Chondrocyte (in vitro differentiated cells): ENCODE measurements at regions not wholly inside any gene's neighbourhood (a gene's known extent, or its start where the extent isn't known, plus 50 kb on each side); places are given as distances from the start of the nearest gene placed in this dataset.
"Not testable (repeated sequence)": the region's sequence is repeated elsewhere in the genome, so short reads cannot be mapped to it uniquely, and the experiment has no call there.

ENCODE experiments used
- DNase-seq: peaks from one replicate; pipeline ENCODE4 v3.0.0; 2021; ENCODE audit warnings: mixed read lengths, low spot score
- H3K27ac Mint-ChIP-seq: one replicate; pipeline ENCODE4 v1.8.0; 2021; ENCODE audit warnings: mild to moderate bottlenecking, moderate library complexity, mixed read lengths; ENCODE audit not compliant: unreplicated experiment
- H3K27me3 Mint-ChIP-seq: 2 replicates; pipeline ENCODE4 v1.8.0; 2021; ENCODE audit warnings: low read depth, mixed read lengths
- H3K36me3 Mint-ChIP-seq: 2 replicates; pipeline ENCODE4 v1.8.0; 2021; ENCODE audit warnings: low read depth, mixed read lengths
- H3K4me1 Mint-ChIP-seq: 2 replicates; pipeline ENCODE4 v1.8.0; 2021; ENCODE audit warnings: low read depth, mild to moderate bottlenecking, mixed read lengths
- H3K4me3 Mint-ChIP-seq: one replicate; pipeline ENCODE4 v1.8.0; 2021; ENCODE audit warnings: mild to moderate bottlenecking, moderate library complexity, mixed read lengths; ENCODE audit not compliant: unreplicated experiment
- H3K9me3 Mint-ChIP-seq: 2 replicates; pipeline ENCODE4 v1.8.0; 2021; ENCODE audit warnings: low read depth, mixed read lengths
- TF ChIP-seq, protein P1 (sequence below): fragments of 200-600 bp; sonication (generic); IDR thresholded peaks from 2 replicates; pipeline ENCODE4 v1.5.0; 2021; ENCODE audit warnings: antibody characterized with exemption, mild to moderate bottlenecking, moderate library complexity

DNA sequence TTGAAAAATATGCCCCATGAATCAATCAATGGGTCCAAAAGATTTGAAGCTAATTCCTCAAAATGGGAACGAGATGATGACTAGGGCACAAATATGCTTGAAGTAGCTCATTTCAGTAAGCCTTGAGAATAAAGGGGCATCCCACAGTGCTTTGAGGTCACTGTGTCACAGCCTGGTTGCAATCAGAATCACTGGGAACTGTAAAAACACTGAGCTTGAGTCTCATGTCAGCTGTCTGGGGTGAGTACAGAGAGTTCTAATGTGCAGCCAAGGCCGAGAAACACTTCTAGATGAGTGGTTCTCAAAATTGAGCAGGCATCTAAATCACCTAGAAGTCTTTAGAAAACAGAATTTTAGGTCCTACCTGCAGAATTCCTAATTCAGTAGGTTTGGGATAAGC is 120.5 kb upstream of the EGFL6 start:
- DNase-seq: no peak
- TF ChIP-seq, protein P1, sequence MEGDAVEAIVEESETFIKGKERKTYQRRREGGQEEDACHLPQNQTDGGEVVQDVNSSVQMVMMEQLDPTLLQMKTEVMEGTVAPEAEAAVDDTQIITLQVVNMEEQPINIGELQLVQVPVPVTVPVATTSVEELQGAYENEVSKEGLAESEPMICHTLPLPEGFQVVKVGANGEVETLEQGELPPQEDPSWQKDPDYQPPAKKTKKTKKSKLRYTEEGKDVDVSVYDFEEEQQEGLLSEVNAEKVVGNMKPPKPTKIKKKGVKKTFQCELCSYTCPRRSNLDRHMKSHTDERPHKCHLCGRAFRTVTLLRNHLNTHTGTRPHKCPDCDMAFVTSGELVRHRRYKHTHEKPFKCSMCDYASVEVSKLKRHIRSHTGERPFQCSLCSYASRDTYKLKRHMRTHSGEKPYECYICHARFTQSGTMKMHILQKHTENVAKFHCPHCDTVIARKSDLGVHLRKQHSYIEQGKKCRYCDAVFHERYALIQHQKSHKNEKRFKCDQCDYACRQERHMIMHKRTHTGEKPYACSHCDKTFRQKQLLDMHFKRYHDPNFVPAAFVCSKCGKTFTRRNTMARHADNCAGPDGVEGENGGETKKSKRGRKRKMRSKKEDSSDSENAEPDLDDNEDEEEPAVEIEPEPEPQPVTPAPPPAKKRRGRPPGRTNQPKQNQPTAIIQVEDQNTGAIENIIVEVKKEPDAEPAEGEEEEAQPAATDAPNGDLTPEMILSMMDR: no peak
- peaks cover 17% of the 10 kb centered on the region for H3K9me3 Mint-ChIP-seq
- no peak overlapping the region for H3K4me3 Mint-ChIP-seq
- H3K27me3 Mint-ChIP-seq: no peaks in the 10 kb centered on the region
- H3K4me1 Mint-ChIP-seq: no peaks in the 10 kb centered on the region
- no peaks in the 10 kb centered on the region for H3K36me3 Mint-ChIP-seq
- no peak overlapping the region for H3K27ac Mint-ChIP-seq

DNA sequence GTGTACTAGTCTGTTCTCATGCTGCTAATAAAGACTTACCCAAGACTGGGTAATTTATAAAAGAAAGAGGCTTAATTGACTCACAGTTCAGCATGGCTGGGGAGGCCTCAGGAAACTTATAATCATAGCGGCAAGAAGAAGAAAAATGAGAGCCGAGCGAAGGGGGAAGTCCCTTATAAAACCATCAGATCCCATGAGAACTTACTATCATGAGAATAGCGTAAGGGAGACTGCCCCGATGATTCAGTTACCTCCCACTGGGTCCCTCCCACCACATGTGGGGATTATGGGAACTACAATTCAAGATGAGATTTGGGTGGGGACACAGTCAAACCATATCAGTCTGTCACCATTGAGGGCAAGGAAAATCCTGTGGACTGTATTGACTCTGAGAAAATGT is 121.8 kb upstream of the ATXN3L start:
- not testable (repeated sequence) for H3K4me1 Mint-ChIP-seq, H3K9me3 Mint-ChIP-seq

GRCh38 chrX:13440176-13440575 is 120.3 kb upstream of the ATXN3L start:
- H3K36me3 Mint-ChIP-seq: no peaks in the 10 kb centered on the region
- no peaks in the 10 kb centered on the region for H3K27me3 Mint-ChIP-seq
- no peak overlapping the region for H3K4me3 Mint-ChIP-seq
- peaks cover 9% of the 10 kb centered on the region for H3K4me1 Mint-ChIP-seq
- H3K9me3 Mint-ChIP-seq: peaks cover 8% of the 10 kb centered on the region
- no peak overlapping the region for H3K27ac Mint-ChIP-seq
- DNase-seq: no peak
- TF ChIP-seq, protein P1: no peak

More for the DNA sequence above, 121.8 kb upstream of the ATXN3L start:
- H3K4me3 Mint-ChIP-seq, H3K27ac Mint-ChIP-seq, H3K27me3 Mint-ChIP-seq, DNase-seq, H3K36me3 Mint-ChIP-seq: not testable (repeated sequence)

DNA sequence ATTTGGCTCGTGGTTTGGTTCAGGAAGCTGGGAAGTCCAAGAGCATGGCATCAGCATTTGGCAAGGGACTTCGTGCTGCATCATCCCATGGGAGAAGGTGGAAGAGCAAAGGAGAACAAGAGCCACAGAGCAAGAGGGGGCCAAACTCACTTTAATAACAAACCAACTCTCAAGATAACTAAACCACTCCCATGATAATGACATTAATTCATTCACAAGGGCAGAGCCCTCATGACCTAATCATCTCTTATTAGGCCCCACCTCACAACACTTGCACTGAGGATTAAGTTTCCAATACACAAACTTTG is 113.4 kb upstream of the ATXN3L start:
- TF ChIP-seq, protein P1: no peak
- no peak for DNase-seq
- H3K27me3 Mint-ChIP-seq: no peaks in the 10 kb centered on the region
- peak overlapping the region; percentile 96 for H3K27ac Mint-ChIP-seq
- H3K36me3 Mint-ChIP-seq: no peaks in the 10 kb centered on the region
- no peak overlapping the region for H3K4me3 Mint-ChIP-seq
- H3K9me3 Mint-ChIP-seq: peaks cover 8% of the 10 kb centered on the region
- peaks cover 36% of the 10 kb centered on the region for H3K4me1 Mint-ChIP-seq

GRCh38 chrX:13432414-13433297 is 112.8 kb upstream of the ATXN3L start:
- H3K36me3 Mint-ChIP-seq: no peaks in the 10 kb centered on the region

More at GRCh38 chrX:13432414-13433297, 112.8 kb upstream of the ATXN3L start:
- Mint-ChIP-seq H3K4me1 (peaks cover 42% of the 10 kb centered on the region), H3K4me3 (no peak overlapping the region), H3K27me3 (no peaks in the 10 kb centered on the region), H3K27ac (peak overlapping the region; percentile 96), H3K9me3 (peaks cover 8% of the 10 kb centered on the region)
- no peak for DNase-seq
- TF ChIP-seq, protein P1: no peak
